ENCODE measurements at regions not wholly inside any gene's neighbourhood (a gene's known extent, or its start where the extent isn't known, plus 50 kb on each side); places are given as distances from the start of the nearest gene placed in this dataset.

- TF ChIP-seq CTCF (IDR thresholded peaks at IDR 0.05) (no peak), POLR2AphosphoS5 (IDR thresholded peaks at IDR 0.05; ENCODE audit: low read depth, low read length) (no peak), REST (IDR thresholded peaks at IDR 0.05; ENCODE audit: insufficient read depth in 1 of 2, low read depth in 2 of 2, low read length in 1 of 2) (no peak)
Observed at GRCh38 chr2:225223301-225223700, 176.2 kb upstream of the NYAP2 start.

Measured in Panc1 (cell line).